ENCODE measurements at regions not wholly inside any gene's neighbourhood (a gene's known extent, or its start where the extent isn't known, plus 50 kb on each side); places are given as distances from the start of the nearest gene placed in this dataset.

- H3K4me2 ChIP-seq (replicated peaks; ENCODE audit: extremely low read depth, low read length, poor library complexity, severe bottlenecking) = no peak overlapping the region
- no peak overlapping the region for H3K9ac ChIP-seq (ENCODE audit: insufficient read depth, low read length, poor library complexity, severe bottlenecking)
- H3K4me3 Mint-ChIP-seq = no peak overlapping the region
- H4K20me1 ChIP-seq (ENCODE audit: insufficient read depth, low read length) = no peaks in the 10 kb centered on the region
- H3K36me3 Mint-ChIP-seq = no peaks in the 10 kb centered on the region
- H3K9me3 ChIP-seq (replicated peaks in 1 of 2; ENCODE audit: control insufficient read depth in 1 of 2, insufficient read depth in 1 of 2, low read length in 2 of 2) = no peaks in the 10 kb centered on the region
- H2AFZ ChIP-seq (ENCODE audit: insufficient read depth, low read depth, low read length, poor library complexity, severe bottlenecking) = no peak overlapping the region
- no peak overlapping the region for H3K4me3 ChIP-seq (replicated peaks in 1 of 3; ENCODE audit: low read depth in 2 of 3, low read length in 3 of 3)
- no peak overlapping the region for H3K27ac ChIP-seq (ENCODE audit: low read depth in 1 of 2, low read length in 2 of 2)
- H3K4me1 Mint-ChIP-seq = no peaks in the 10 kb centered on the region
- no peaks in the 10 kb centered on the region for H3K27me3 ChIP-seq (ENCODE audit: control insufficient read depth in 2 of 2, insufficient read depth in 2 of 2, low read length in 2 of 2)
- no peaks in the 10 kb centered on the region for H3K4me1 ChIP-seq (ENCODE audit: control insufficient read depth in 1 of 2, insufficient read depth in 2 of 2, low read length in 2 of 2)
- H3K27ac Mint-ChIP-seq = no peak overlapping the region
- H3K79me2 ChIP-seq (ENCODE audit: insufficient read depth, low read length) = no peaks in the 10 kb centered on the region
- no peak for DNase-seq
- H3K9me3 Mint-ChIP-seq = peaks cover 0 to 4% (median 2%) of the 10 kb centered on the region in 7 donors
- TF ChIP-seq, protein P1, sequence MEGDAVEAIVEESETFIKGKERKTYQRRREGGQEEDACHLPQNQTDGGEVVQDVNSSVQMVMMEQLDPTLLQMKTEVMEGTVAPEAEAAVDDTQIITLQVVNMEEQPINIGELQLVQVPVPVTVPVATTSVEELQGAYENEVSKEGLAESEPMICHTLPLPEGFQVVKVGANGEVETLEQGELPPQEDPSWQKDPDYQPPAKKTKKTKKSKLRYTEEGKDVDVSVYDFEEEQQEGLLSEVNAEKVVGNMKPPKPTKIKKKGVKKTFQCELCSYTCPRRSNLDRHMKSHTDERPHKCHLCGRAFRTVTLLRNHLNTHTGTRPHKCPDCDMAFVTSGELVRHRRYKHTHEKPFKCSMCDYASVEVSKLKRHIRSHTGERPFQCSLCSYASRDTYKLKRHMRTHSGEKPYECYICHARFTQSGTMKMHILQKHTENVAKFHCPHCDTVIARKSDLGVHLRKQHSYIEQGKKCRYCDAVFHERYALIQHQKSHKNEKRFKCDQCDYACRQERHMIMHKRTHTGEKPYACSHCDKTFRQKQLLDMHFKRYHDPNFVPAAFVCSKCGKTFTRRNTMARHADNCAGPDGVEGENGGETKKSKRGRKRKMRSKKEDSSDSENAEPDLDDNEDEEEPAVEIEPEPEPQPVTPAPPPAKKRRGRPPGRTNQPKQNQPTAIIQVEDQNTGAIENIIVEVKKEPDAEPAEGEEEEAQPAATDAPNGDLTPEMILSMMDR (IDR thresholded peaks at IDR 0.05) = no peak
- no peaks in the 10 kb centered on the region for H3K36me3 ChIP-seq (replicated peaks in 1 of 2; ENCODE audit: control insufficient read depth in 1 of 2, insufficient read depth in 2 of 2, low read length in 2 of 2)
- H3K27me3 Mint-ChIP-seq (ENCODE audit: low read depth in 3 of 3) = peaks cover 0 to 1% (median 1%) of the 10 kb centered on the region in 3 donors
- intact Hi-C loops (cut with micrococcal nuclease) = no loop called here
- no CpG with 5 or more reads among the region's 3 CpGs for WGBS (ENCODE audit: insufficient coverage)
Measured at GRCh38 chr3:24704496-24704895, 209.8 kb upstream of the THRB start.

- TF ChIP-seq, protein P1 (IDR thresholded peaks at IDR 0.05) = no peak
- Histone ChIP-seq H2AFZ (ENCODE audit: insufficient read depth, low read depth, low read length, poor library complexity, severe bottlenecking) (no peak overlapping the region), H3K27me3 (ENCODE audit: control insufficient read depth in 2 of 2, insufficient read depth in 2 of 2, low read length in 2 of 2) (no peaks in the 10 kb centered on the region), H3K9me3 (replicated peaks in 1 of 2; ENCODE audit: control insufficient read depth in 1 of 2, insufficient read depth in 1 of 2, low read length in 2 of 2) (no peaks in the 10 kb centered on the region), H3K9ac (ENCODE audit: insufficient read depth, low read length, poor library complexity, severe bottlenecking) (no peak overlapping the region), H3K36me3 (replicated peaks in 1 of 2; ENCODE audit: control insufficient read depth in 1 of 2, insufficient read depth in 2 of 2, low read length in 2 of 2) (no peaks in the 10 kb centered on the region), H3K4me2 (replicated peaks; ENCODE audit: extremely low read depth, low read length, poor library complexity, severe bottlenecking) (no peak overlapping the region), H3K79me2 (ENCODE audit: insufficient read depth, low read length) (no peaks in the 10 kb centered on the region), H4K20me1 (ENCODE audit: insufficient read depth, low read length) (no peaks in the 10 kb centered on the region), H3K4me3 (replicated peaks in 1 of 3; ENCODE audit: low read depth in 2 of 3, low read length in 3 of 3) (no peak overlapping the region), H3K4me1 (ENCODE audit: control insufficient read depth in 1 of 2, insufficient read depth in 2 of 2, low read length in 2 of 2) (no peaks in the 10 kb centered on the region), H3K27ac (ENCODE audit: low read depth in 1 of 2, low read length in 2 of 2) (no peak overlapping the region)
- Mint-ChIP-seq H3K9me3 (peaks cover 0 to 4% (median 0%) of the 10 kb centered on the region in 7 donors), H3K4me3 (no peak overlapping the region), H3K36me3 (no peaks in the 10 kb centered on the region), H3K27me3 (ENCODE audit: low read depth in 3 of 3) (peaks cover 0 to 1% (median 1%) of the 10 kb centered on the region in 3 donors), H3K27ac (no peak overlapping the region), H3K4me1 (no peaks in the 10 kb centered on the region)
- DNase-seq = no peak
- intact Hi-C loops (cut with micrococcal nuclease) = no loop called here
Measured at GRCh38 chr3:24707936-24708335, 213.3 kb upstream of the THRB start.

Data from CD14-positive monocyte (primary cell).